Ovary (tissue), 7 donors: ENCODE measurements at regions not wholly inside any gene's neighbourhood (a gene's known extent, or its start where the extent isn't known, plus 50 kb on each side); places are given as distances from the start of the nearest gene placed in this dataset.

Source experiments
- DNase-seq, 5 donors: peaks; one replicate each; pipeline ENCODE4 v3.0.0-alpha.2; 2019 to 2020
- H3K27ac ChIP-seq, 2 donors: fragments of 200-600 bp; one replicate each; pipeline versions ENCODE4 v1.5.1 to v1.8.0; 2019 to 2022
- H3K27me3 ChIP-seq: fragments of 200-600 bp; one replicate; pipeline ENCODE4 v1.8.0; 2022
- H3K36me3 ChIP-seq: fragments of 200-600 bp; sonication (generic); one replicate; pipeline ENCODE4 v1.5.1; 2019
- H3K4me1 ChIP-seq: one replicate; pipeline ENCODE4 v1.8.1; 2013; ENCODE audit warnings: mild to moderate bottlenecking, moderate library complexity; ENCODE audit not compliant: insufficient read depth
- H3K4me3 ChIP-seq: fragments of 200-600 bp; sonication (generic); one replicate; pipeline ENCODE4 v1.5.1; 2017
- H3K9me3 ChIP-seq, 2 donors: fragments of 200-600 bp in 1 of 2; sonication (generic) in 1 of 2; one replicate each; pipeline versions ENCODE4 v1.5.1 to v1.8.1; 2013 to 2019; ENCODE audit warnings: mild to moderate bottlenecking in 1 of 2, moderate library complexity in 1 of 2
- CTCF ChIP-seq, 3 donors: fragments of 450-650 bp in 2 of 3; fragments of 200-600 bp in 1 of 3; IDR thresholded peaks; one replicate each; pipeline versions ENCODE4 v1.5.1 to v1.8.0; 2016 to 2022; ENCODE audit warnings: antibody characterized with exemption in 3 of 3, mild to moderate bottlenecking in 1 of 3
- EP300 ChIP-seq: sonication (generic); formaldehyde crosslinking; IDR thresholded peaks from one replicate; pipeline ENCODE4 v1.6.1; 2017; ENCODE audit warnings: antibody characterized with exemption
- POLR2A ChIP-seq: fragments of 450-650 bp; IDR thresholded peaks from one replicate; pipeline ENCODE4 v1.6.1; 2017; ENCODE audit warnings: antibody characterized with exemption, mild to moderate bottlenecking, moderate library complexity
- WGBS, 3 donors: extraction: QIAGEN DNeasy Blood & Tissue Kit in 1 of 3; methylation state at CpG; one replicate each; pipeline versions ENCODE4 v1.1.5 to v1.1.7; 2013 to 2017; 5-methylcytosine and 5-hydroxymethylcytosine counted together
- intact Hi-C, 4 donors: fragments of 100-400 bp; cut with DNase I; formaldehyde crosslinking; loops; one replicate each; pipeline versions ENCODE4 v1.11.0 to v1.15.1; 2022 to 2023
- donor health status: DM: no; HTN: no; CAD: no; lungs with moderate emphysema.
- donor health status: DM: no; HTN: no; CAD: no.
- donor health status: Bipolar disorder and iron deficiency.
- donor health status: DM: no; HTN: no; CAD: no.
- donor health status: DM: yes; HTN: yes; CAD: no.

GRCh38 chr2:67241453-67241852 lies 155.7 kb upstream of the ETAA1 start:
- Histone ChIP-seq H3K36me3 (no peaks in the 10 kb centered on the region), H3K9me3 (no peaks in the 10 kb centered on the region), H3K4me3 (no peak overlapping the region), H3K27me3 (no peaks in the 10 kb centered on the region), H3K27ac (no peak overlapping the region), H3K4me1 (peaks cover 2% of the 10 kb centered on the region)
- no peak for TF ChIP-seq POLR2A
- no peak for TF ChIP-seq EP300
- no peak for TF ChIP-seq CTCF (IDR thresholded peaks at IDR 0.05)
- 95 to 98% (median 96%) methylated on average over 1 of the region's 1 CpG for WGBS, 3 donors
- DNase-seq = no peak
- intact Hi-C loops = no loop called here

- WGBS, 3 donors = 54 to 63% (median 54%) methylated on average over 3 of the region's 3 CpGs
- DNase-seq = no peak
- no peak overlapping the region for H3K27ac ChIP-seq
- no peaks in the 10 kb centered on the region for H3K9me3 ChIP-seq
- TF ChIP-seq CTCF (IDR thresholded peaks at IDR 0.05) = no peak
- TF ChIP-seq EP300 = no peak
- TF ChIP-seq POLR2A = no peak
- H3K4me3 ChIP-seq = no peak overlapping the region
- intact Hi-C loops = no loop called here
- no peaks in the 10 kb centered on the region for H3K36me3 ChIP-seq
- H3K4me1 ChIP-seq = no peaks in the 10 kb centered on the region
- no peaks in the 10 kb centered on the region for H3K27me3 ChIP-seq
Measured at GRCh38 chr2:67242456-67242855, 154.7 kb upstream of the ETAA1 start.

- DNase-seq = no peak
- TF ChIP-seq POLR2A (no peak), EP300 (no peak), CTCF (IDR thresholded peaks at IDR 0.05) (no peak)
- 94 to 95% (median 94%) methylated on average over 2 of the region's 2 CpGs for WGBS, 3 donors
- intact Hi-C loops = no loop called here
- Histone ChIP-seq H3K27me3 (no peaks in the 10 kb centered on the region), H3K4me3 (no peak overlapping the region), H3K4me1 (no peaks in the 10 kb centered on the region), H3K27ac (no peak overlapping the region), H3K9me3 (no peaks in the 10 kb centered on the region), H3K36me3 (no peaks in the 10 kb centered on the region)
Measured at GRCh38 chr2:67243919-67244318, 153.2 kb upstream of the ETAA1 start.

- 95% methylated on average over 1 of the region's 1 CpG for WGBS, 3 donors
- Histone ChIP-seq H3K27ac (no peak overlapping the region), H3K36me3 (no peaks in the 10 kb centered on the region), H3K4me1 (no peaks in the 10 kb centered on the region), H3K4me3 (no peak overlapping the region), H3K9me3 (no peaks in the 10 kb centered on the region), H3K27me3 (no peaks in the 10 kb centered on the region)
- intact Hi-C loops = no loop called here
- TF ChIP-seq CTCF (IDR thresholded peaks at IDR 0.05) = no peak
- TF ChIP-seq POLR2A = no peak
- TF ChIP-seq EP300 = no peak
- no peak for DNase-seq
Measured at GRCh38 chr2:67246791-67247190, 150.3 kb upstream of the ETAA1 start.

- Histone ChIP-seq H3K9me3 (no peaks in the 10 kb centered on the region), H3K27ac (no peak overlapping the region), H3K36me3 (no peaks in the 10 kb centered on the region), H3K27me3 (no peaks in the 10 kb centered on the region), H3K4me3 (no peak overlapping the region), H3K4me1 (no peaks in the 10 kb centered on the region)
- no peak for TF ChIP-seq EP300
- TF ChIP-seq CTCF (IDR thresholded peaks at IDR 0.05) = no peak
- TF ChIP-seq POLR2A = no peak
- DNase-seq = no peak
- WGBS, 3 donors = 89 to 95% (median 94%) methylated on average over 3 of the region's 3 CpGs
- intact Hi-C loops = no loop called here
Measured at GRCh38 chr2:67251741-67252140, 145.4 kb upstream of the ETAA1 start.
